Right lobe of liver (tissue), 6 donors: ENCODE measurements at regions not wholly inside any gene's neighbourhood (a gene's known extent, or its start where the extent isn't known, plus 50 kb on each side); places are given as distances from the start of the nearest gene placed in this dataset.

Experiments used
- ATAC-seq, 4 donors: fragments of 200-7000 bp; cut with Tn5 transposase; one replicate each; pipeline ENCODE4 v1.9.1; 2020; ENCODE audit warnings: mild to moderate bottlenecking in 4 of 4, moderate library complexity in 4 of 4
- DNase-seq, 3 donors: peaks; one replicate each; pipeline ENCODE4 v3.0.0-alpha.2; 2020
- H3K27ac ChIP-seq, 3 donors: fragments of 200-600 bp; one replicate each; pipeline ENCODE4 v1.8.0; 2022
- H3K27me3 ChIP-seq, 2 donors: fragments of 200-600 bp; one replicate each; pipeline ENCODE4 v1.8.0; 2022
- H3K36me3 ChIP-seq, 4 donors: fragments of 200-600 bp; sonication (generic) in 1 of 4; one replicate each; pipeline versions ENCODE4 v1.5.1 to v1.8.0; 2017 to 2022; ENCODE audit warnings: control low read depth in 1 of 4
- H3K4me1 ChIP-seq, 4 donors: fragments of 200-600 bp; sonication (generic) in 1 of 4; one replicate each; pipeline versions ENCODE4 v1.5.1 to v1.8.0; 2017 to 2022; ENCODE audit warnings: control low read depth in 1 of 4
- H3K4me3 ChIP-seq, 3 donors: fragments of 200-600 bp; one replicate each; pipeline ENCODE4 v1.8.0; 2022
- H3K9me3 ChIP-seq, 4 donors: fragments of 200-600 bp; sonication (generic) in 1 of 4; one replicate each; pipeline versions ENCODE4 v1.5.1 to v1.8.0; 2017 to 2022; ENCODE audit warnings: control low read depth in 1 of 4
- CTCF ChIP-seq, 4 donors: fragments of 200-600 bp in 3 of 4; fragments of 450-650 bp in 1 of 4; IDR thresholded peaks; one replicate each; pipeline versions ENCODE4 v1.5.1 to v1.8.0; 2016 to 2022; ENCODE audit warnings: antibody characterized with exemption in 4 of 4, mild to moderate bottlenecking in 2 of 4
- POLR2A ChIP-seq: fragments of 450-650 bp; IDR thresholded peaks from one replicate; pipeline ENCODE4 v1.6.1; 2017; ENCODE audit warnings: antibody characterized with exemption, mild to moderate bottlenecking
- WGBS: methylation state at CpG from one replicate; pipeline ENCODE4 v1.1.6; 2018; ENCODE audit warnings: low coverage, low lambda C conversion rate; ENCODE audit not compliant: insufficient coverage; ENCODE audit errors: missing lambda C conversion rate; 5-methylcytosine and 5-hydroxymethylcytosine counted together
- intact Hi-C, 2 donors: fragments of 100-400 bp; cut with DNase I; formaldehyde crosslinking; loops; one replicate each; pipeline versions ENCODE4 v1.11.2 to v1.14.1; 2022
- donor health status: DM: no; HTN: yes; CAD: no.
- donor health status: DM: no; HTN: no; CAD: no.
- donor health status: DM: no; HTN: no; CAD: no.
- donor health status: DM: no; HTN: yes; CAD: no.
- donor health status: DM: no; HTN: yes; CAD: no.

GRCh38 chr12:131528667-131529066 is 182.2 kb upstream of the SFSWAP start:
- intact Hi-C loops, result no loop called here
- Histone ChIP-seq H3K27me3 (no peaks in the 10 kb centered on the region), H3K27ac (no peak overlapping the region), H3K4me1 (no peaks in the 10 kb centered on the region), H3K4me3 (no peak overlapping the region), H3K9me3 (no peaks in the 10 kb centered on the region), H3K36me3 (no peaks in the 10 kb centered on the region)
- ATAC-seq, result no peak
- no peak for DNase-seq
- WGBS, result 69% methylated on average over 5 of the region's 5 CpGs
- no peak for TF ChIP-seq CTCF (IDR thresholded peaks at IDR 0.05)
- TF ChIP-seq POLR2A, result no peak

- TF ChIP-seq CTCF (IDR thresholded peaks at IDR 0.05), result no peak
- TF ChIP-seq POLR2A, result no peak
- Histone ChIP-seq H3K4me1 (no peaks in the 10 kb centered on the region), H3K27me3 (no peaks in the 10 kb centered on the region), H3K27ac (no peak overlapping the region), H3K36me3 (no peaks in the 10 kb centered on the region), H3K4me3 (no peak overlapping the region), H3K9me3 (no peaks in the 10 kb centered on the region)
- intact Hi-C loops, result no loop called here
- 82% methylated on average over 5 of the region's 18 CpGs for WGBS
- DNase-seq (no peak), ATAC-seq (no peak)
These were observed 181.5 kb upstream of the SFSWAP start for GRCh38 chr12:131529196-131530040.

GRCh38 chr12:131530041-131530332 is 180.9 kb upstream of the SFSWAP start:
- DNase-seq (no peak), ATAC-seq (no peak)
- intact Hi-C loops, result no loop called here
- TF ChIP-seq CTCF (IDR thresholded peaks at IDR 0.05) (no peak), POLR2A (no peak)
- 60% methylated on average over 1 of the region's 7 CpGs for WGBS
- Histone ChIP-seq H3K4me3 (no peak overlapping the region), H3K9me3 (no peaks in the 10 kb centered on the region), H3K36me3 (no peaks in the 10 kb centered on the region), H3K27me3 (no peaks in the 10 kb centered on the region), H3K27ac (no peak overlapping the region), H3K4me1 (no peaks in the 10 kb centered on the region)

- H3K36me3 ChIP-seq, result no peaks in the 10 kb centered on the region
- H3K9me3 ChIP-seq, result no peaks in the 10 kb centered on the region
- no peak overlapping the region for H3K4me3 ChIP-seq
- H3K4me1 ChIP-seq, result no peaks in the 10 kb centered on the region
- intact Hi-C loops, result no loop called here
- H3K27ac ChIP-seq, result no peak overlapping the region
- no peaks in the 10 kb centered on the region for H3K27me3 ChIP-seq
- TF ChIP-seq POLR2A (no peak), CTCF (IDR thresholded peaks at IDR 0.05) (no peak)
- DNase-seq (no peak), ATAC-seq (no peak)
- 23% methylated on average over 5 of the region's 5 CpGs for WGBS
These were observed 180.5 kb upstream of the SFSWAP start for GRCh38 chr12:131530422-131530821.
